Inferior parietal cortex (tissue), 1 donor: ENCODE measurements at regions not wholly inside any gene's neighbourhood (a gene's known extent, or its start where the extent isn't known, plus 50 kb on each side); places are given as distances from the start of the nearest gene placed in this dataset.
"Not testable (repeated sequence)": the region's sequence is repeated elsewhere in the genome, so short reads cannot be mapped to it uniquely, and the experiment has no call there.

Experiments used
- DNase-seq: peaks from one replicate; pipeline ENCODE4 v3.0.0-alpha.2; 2016; ENCODE audit errors: extremely low spot score

DNA sequence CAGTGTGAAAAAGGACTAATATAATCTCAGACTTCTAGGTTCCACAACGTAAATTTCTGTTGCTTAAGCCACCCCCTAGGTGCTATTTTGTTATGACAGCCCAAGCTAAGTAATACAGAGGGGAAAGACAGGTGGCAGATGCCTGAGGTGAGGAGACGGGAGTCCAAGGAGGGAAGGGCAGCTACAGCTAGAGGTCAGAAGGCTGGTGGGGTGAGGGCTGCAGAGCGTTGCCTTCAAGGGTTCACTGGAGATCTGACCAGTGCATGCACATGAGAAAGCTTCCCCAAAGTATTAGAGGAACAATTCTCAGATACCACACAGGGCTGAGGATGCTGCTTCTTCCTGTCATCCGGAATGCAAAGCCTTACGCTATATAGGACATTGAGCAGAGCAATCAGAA lies 104.7 kb upstream of the IRX4 start:
- DNase-seq: no peak

- no peak for DNase-seq
Measured at GRCh38 chr5:1985781-1986180, 103.1 kb upstream of the IRX4 start.

- DNase-seq: no peak
Measured at GRCh38 chr5:1983919-1984695, 101.4 kb upstream of the IRX4 start.

DNA sequence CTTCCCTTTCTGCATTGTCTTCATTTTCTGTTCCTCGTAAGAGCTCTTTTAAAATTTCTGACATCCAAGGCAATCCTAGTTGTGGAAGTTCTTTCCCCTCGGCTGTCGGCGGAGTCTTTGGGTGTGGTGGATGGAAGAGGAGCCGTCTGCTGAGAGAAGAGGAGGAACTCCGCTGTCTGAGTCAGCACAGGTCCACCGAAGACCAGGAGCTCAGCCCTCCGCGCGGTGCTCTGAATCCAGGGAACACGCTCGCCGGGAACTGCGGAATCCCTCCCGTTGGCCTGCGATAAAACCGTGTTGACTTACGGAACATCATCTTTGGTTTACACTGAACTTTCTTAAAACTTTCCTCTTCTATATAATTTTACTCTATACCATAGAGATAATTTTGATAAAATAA lies 100.7 kb upstream of the IRX4 start:
- no peak for DNase-seq

DNA sequence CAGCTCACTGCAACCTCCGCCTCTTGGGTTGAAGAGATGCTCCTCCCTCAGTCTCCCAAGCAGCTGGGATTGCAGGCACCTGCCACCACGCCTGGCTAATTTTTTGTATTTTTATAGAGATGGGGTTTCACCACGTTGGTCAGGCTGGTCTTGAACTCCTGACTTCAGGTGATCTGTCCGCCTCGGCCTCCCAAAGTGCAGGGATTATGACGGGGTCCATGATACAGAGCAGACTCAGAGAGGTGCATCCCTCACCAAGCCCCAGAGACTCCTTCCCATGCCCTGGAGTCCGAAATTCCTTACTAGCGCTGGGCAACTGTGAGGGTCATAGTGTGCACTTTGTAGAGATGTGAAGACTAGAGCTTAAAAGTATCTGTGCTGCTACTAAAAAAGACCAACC lies 99.8 kb upstream of the IRX4 start:
- not testable (repeated sequence) for DNase-seq

DNA sequence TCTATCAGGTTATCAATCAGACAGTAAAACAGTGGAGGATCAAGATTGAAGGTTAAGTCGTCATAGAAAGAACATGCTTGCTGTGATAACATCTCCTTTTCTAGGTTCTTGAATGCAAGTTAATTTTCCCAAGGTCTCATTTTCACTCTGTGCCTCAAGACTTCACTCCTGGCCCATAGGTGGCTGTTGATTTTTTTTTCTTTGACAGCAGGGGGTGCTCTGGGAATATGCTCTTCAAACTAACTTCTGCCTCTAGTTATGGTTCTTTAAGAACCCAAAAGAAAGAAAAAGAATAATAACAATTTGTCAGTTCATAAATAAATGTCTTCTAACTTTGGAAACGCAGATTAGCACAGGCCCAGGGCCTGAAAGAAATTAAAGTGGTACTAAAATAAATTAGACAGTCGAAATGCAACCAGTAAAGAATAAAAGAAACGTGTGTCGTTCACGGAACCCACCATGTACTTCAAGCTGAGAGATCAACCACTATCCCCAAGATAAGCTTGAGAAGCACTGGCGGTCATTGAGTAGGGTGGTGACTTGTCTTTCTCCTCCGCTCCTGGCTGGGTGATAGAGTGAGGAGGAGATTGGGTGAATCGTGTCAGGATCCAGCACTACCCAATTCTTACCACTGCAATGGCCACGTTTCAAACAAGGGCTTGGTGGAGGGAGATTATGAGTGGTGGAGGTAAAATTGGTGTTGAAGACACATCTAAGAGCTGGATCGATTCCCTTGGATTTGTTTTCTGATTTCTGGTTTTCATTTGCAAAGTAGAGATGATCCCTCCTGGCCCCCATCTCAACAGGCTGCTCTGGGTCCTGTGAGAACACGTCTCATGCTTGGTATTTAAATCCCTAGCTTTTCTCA lies 93.4 kb upstream of the IRX4 start:
- DNase-seq: no peak

DNA sequence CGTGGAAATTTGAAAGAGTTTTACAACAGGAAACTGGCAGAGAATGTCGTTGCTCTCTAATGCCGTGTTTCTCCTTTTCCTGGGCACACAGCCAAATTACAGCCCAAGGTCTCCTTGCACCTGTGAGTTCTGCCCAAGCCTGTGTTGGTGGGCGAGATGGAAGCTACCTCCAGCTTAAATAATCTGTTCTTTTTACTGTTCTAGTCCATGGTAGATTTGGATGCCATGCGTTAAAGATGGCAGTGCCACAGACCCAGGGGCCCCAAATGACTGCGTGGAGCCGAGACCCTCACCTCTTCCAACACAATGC lies 92.6 kb upstream of the IRX4 start:
- DNase-seq: no peak

GRCh38 chr5:1974501-1975405 lies 92.0 kb upstream of the IRX4 start:
- DNase-seq: no peak

GRCh38 chr5:1974081-1974480 lies 91.4 kb upstream of the IRX4 start:
- no peak for DNase-seq

GRCh38 chr5:1973391-1974013 lies 90.8 kb upstream of the IRX4 start:
- no peak for DNase-seq

DNA sequence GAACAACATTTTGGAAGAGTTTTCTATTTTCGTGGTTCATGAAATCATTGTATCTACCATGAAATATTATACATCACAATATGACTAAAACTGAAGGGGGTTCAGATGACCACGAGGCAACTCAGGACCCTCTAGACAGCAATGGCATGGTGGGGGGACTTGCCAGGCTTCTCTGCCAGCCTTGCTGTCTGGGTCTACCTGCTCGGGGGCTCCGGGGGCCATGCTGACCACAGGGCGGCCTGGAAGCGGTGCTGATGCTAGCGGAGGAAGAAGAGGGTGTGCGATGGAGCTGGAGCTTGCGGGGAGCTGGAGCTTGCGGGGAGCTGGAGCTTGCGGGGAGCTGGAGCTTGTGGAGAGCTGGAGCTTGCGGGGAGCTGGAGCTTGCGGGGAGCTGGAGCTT lies 89.2 kb upstream of the IRX4 start:
- DNase-seq: no peak

- no peak for DNase-seq
Measured at GRCh38 chr5:1967736-1968135, 85.0 kb upstream of the IRX4 start.

DNA sequence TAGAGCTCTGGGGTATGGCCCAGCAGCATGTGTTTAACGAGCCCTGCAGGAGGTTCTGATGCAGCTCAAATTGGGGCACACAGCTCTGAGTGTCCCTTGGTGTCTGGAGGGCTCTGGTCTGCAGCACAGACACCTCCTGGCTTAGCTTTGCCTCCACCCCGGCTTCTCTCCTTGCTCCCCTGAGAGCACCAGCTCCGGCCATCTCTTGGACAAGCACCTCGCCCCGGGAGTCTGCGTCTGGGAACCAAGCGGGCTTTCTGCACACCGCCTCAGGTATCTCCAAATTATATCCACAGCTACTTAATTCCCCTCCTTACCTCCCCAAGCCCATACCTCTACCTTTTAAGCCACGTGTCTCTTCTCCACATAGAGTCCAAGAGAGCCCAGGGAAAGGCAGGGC lies 83.7 kb upstream of the IRX4 start:
- no peak for DNase-seq

- DNase-seq: no peak
Measured at GRCh38 chr5:1965925-1966324, 83.2 kb upstream of the IRX4 start.

- DNase-seq: no peak
Measured at GRCh38 chr5:1963941-1964451, 81.3 kb upstream of the IRX4 start.

DNA sequence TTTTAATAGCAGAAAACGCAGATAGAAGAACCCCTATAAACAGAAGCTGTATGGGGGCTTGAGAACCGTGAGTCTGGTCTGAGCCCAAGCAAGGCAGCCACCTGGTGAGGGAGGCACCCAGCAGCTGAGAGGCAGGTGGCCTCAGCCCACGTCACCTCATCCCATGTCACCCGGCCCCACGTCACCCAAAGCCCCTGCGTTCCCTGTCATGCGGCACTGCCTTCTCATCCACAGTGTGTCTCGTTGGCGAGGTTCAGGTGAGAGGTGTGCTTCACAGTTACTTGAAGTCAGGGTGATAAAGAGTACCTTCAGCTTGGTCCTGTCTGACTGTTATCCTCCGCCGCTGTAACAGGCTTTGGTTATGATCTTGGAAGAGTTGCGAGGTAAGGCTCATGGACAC lies 80.6 kb upstream of the IRX4 start:
- DNase-seq: no peak

- no peak for DNase-seq
Measured at GRCh38 chr5:1962619-1963355, 80.1 kb upstream of the IRX4 start.

DNA sequence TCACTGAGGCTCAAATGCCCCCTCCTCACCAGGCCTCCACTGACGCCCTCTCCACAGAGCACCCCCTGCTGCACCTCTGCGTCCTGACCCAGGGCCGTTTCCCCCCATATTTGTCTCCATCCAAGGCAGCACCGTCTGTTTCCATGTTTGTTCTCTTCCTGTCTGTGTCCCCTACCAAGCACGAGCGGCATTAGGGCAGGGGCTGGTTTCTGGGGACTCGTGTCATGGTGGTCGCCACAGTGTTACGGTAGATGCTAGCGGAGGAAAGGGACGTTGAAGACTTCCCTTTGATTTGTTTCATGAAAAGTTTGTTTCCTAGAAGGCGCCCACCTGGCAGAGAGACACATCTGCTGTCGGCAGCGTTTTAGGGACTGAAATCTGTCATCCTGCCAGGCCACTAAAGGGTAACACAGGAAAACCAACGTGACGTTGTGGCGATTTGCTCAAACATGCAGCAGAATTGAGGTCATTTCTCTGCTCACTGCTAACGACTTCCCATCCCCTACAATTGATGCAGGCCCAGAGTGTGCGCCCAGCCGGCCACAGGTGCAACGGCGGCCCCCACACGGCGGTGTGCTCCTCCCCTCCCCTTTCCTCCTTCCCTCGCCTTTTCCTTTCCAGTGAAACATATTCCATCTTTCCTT lies 79.3 kb upstream of the IRX4 start:
- no peak for DNase-seq

GRCh38 chr5:1961304-1961946 lies 78.7 kb upstream of the IRX4 start:
- no peak for DNase-seq
